Right ventricle myocardium superior (tissue), 1 donor: ENCODE measurements at regions not wholly inside any gene's neighbourhood (a gene's known extent, or its start where the extent isn't known, plus 50 kb on each side); places are given as distances from the start of the nearest gene placed in this dataset.
"Not testable (repeated sequence)": the region's sequence is repeated elsewhere in the genome, so short reads cannot be mapped to it uniquely, and the experiment has no call there.

ENCODE experiments used
- ATAC-seq: fragments of 200-7000 bp; cut with Tn5 transposase; one replicate; pipeline ENCODE4 v1.9.1; 2020; ENCODE audit warnings: mild to moderate bottlenecking; ENCODE audit not compliant: poor library complexity
- DNase-seq: peaks from one replicate; pipeline ENCODE4 v3.0.0-alpha.2; 2020
- intact Hi-C: fragments of 100-400 bp; cut with DNase I; formaldehyde crosslinking; loops from one replicate; pipeline ENCODE4 v1.11.2; 2022
- donor health status: DM: no; HTN: yes; CAD: no; lungs with severe emphysema.

- intact Hi-C loops, ATAC-seq, DNase-seq: not testable (repeated sequence)
Observed at GRCh38 chr7:76144664-76145270, 56.9 kb upstream of the SRRM3 start.

GRCh38 chr7:76146374-76146773 lies 55.3 kb upstream of the SRRM3 start:
- ATAC-seq (peak; percentile 38), DNase-seq (no peak)
- intact Hi-C loops = no loop called here

- intact Hi-C loops, ATAC-seq, DNase-seq: not testable (repeated sequence)
Observed at GRCh38 chr7:76148947-76149346, 52.7 kb upstream of the SRRM3 start.

DNA sequence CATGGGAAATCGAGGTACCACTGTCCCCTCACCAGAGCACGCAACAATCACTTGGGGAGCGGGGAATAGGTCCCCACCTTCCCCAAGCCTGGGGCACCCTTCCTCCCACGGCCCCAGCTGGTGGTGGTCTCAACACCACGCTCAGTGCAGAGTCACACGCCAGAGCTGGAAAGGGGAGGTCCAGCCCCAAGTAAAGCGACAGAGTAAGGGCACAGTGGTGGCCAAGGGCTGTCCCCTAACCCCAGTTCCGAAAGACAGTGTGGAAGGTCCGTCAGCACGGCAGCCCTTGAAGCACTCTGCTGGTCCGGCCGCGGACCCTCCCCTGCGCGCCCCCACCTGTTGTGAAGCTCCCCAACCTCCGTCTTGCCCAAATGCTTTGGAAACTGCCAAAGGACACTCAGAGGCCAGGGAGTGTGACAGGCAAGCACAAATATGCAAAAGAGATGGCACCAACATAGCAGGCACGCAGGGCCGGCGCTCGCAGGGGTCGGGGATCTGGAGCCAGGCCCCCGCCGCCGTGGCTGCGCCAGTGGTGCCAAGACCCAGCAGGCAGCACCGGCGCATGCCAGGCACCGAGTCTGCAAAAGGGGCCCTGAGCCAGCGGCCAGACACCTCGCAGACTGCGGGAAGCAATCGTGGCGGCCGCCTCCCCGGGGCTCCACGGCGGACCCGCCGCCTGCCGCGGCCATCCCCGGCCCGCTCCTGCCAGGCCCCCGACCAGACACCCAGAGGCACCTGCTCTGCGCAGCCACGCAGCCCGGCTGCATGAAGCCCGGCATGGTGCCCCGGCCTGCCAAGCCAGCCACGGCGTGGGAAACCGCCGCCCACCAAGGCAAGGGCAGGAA lies 51.6 kb upstream of the SRRM3 start:
- intact Hi-C loops = no loop called here
- no peak for ATAC-seq
- DNase-seq = no peak
